ENCODE measurements at regions not wholly inside any gene's neighbourhood (a gene's known extent, or its start where the extent isn't known, plus 50 kb on each side); places are given as distances from the start of the nearest gene placed in this dataset.

DNA sequence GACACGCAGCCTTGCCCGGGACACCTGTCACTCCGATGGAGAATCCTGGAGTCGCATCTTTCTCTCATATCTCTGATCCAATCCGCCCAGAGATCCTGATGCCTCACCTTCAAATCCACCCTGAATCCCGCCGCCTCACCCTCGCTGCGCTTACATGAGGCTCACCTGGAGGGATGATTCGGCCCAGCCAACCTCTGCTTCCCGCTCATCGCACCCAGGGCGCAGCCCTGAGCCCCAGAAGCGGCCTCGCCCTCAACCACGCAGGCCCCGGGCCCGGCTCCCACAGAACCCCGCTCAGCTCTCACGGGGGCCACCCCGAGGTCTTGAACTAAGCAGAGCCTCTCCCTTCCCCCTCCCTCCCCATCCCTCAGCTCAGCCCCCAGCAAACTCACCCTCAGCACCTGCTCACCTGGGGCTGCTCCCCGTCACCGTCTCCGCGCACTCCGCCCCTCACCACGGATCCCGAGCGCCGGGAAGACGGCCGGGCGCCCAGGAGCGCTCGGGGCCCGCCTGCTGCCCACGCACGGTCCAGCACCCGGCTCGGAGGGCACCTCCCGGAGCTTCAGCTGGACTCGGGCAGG is 160.0 kb downstream of the NDUFA10 start:
- no peak for DNase-seq (ENCODE audit: low spot score)

- DNase-seq (ENCODE audit: low spot score) = no peak
Observed at GRCh38 chr2:239864247-239865058, 160.7 kb downstream of the NDUFA10 start.

- no peak for DNase-seq (ENCODE audit: low spot score)
Observed at GRCh38 chr2:239862613-239863012, 162.5 kb downstream of the NDUFA10 start.

GRCh38 chr2:239858179-239858578 is 167.0 kb downstream of the NDUFA10 start:
- no peak for DNase-seq (ENCODE audit: low spot score)

GRCh38 chr2:239857591-239857990 is 167.6 kb downstream of the NDUFA10 start:
- no peak for DNase-seq (ENCODE audit: low spot score)

- no peak for DNase-seq (ENCODE audit: low spot score)
Observed at GRCh38 chr2:239856620-239857285, 168.4 kb downstream of the NDUFA10 start.

DNA sequence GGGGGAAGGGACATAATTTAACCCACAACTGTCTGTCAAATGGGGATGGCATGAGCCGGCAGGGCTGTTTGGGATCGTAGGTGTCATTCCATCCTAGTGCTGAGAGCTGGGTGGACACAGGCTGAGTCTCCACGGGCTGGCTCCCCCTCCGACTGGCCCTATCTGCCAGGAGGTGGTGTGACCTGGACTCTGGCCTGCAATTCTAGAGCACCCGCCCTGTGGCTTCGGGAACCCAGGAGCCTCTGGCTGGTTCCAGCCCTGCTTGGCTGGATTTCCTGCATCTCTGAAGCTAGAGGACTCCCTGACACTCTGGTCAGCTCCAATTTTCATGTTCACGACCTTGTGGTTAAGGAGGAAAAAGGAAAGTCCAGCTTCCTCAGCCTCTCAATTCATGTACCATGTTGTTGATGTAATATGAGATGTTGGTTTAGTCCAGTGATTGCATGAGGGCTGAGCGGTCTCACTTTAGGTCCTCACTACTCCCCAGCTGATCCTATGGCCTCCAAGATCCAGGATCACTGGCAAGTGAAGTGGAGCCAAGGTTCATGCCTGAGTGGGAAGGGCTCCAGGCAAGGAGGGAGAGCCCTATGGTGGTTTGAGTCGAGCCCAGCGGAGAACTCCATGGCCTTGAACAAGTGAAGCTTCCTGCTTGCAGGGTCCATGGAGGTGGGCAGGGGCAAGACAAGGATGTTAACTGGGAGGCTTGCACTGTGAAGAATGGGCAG is 169.1 kb downstream of the NDUFA10 start:
- no peak for DNase-seq (ENCODE audit: low spot score)

GRCh38 chr2:239854596-239854995 is 170.5 kb downstream of the NDUFA10 start:
- no peak for DNase-seq (ENCODE audit: low spot score)

- DNase-seq (ENCODE audit: low spot score) = no peak
Observed at GRCh38 chr2:239853706-239854327, 171.3 kb downstream of the NDUFA10 start.

- DNase-seq (ENCODE audit: low spot score) = no peak
Observed at GRCh38 chr2:239853121-239853520, 172.0 kb downstream of the NDUFA10 start.

- no peak for DNase-seq (ENCODE audit: low spot score)
Observed at GRCh38 chr2:239852272-239852671, 172.9 kb downstream of the NDUFA10 start.

- no peak for DNase-seq (ENCODE audit: low spot score)
Observed at GRCh38 chr2:239846789-239847676, 178.1 kb downstream of the NDUFA10 start.

GRCh38 chr2:239845968-239846367 is 179.2 kb downstream of the NDUFA10 start:
- no peak for DNase-seq (ENCODE audit: low spot score)

- no peak for DNase-seq (ENCODE audit: low spot score)
Observed at GRCh38 chr2:239839306-239839705, 185.8 kb downstream of the NDUFA10 start.

DNA sequence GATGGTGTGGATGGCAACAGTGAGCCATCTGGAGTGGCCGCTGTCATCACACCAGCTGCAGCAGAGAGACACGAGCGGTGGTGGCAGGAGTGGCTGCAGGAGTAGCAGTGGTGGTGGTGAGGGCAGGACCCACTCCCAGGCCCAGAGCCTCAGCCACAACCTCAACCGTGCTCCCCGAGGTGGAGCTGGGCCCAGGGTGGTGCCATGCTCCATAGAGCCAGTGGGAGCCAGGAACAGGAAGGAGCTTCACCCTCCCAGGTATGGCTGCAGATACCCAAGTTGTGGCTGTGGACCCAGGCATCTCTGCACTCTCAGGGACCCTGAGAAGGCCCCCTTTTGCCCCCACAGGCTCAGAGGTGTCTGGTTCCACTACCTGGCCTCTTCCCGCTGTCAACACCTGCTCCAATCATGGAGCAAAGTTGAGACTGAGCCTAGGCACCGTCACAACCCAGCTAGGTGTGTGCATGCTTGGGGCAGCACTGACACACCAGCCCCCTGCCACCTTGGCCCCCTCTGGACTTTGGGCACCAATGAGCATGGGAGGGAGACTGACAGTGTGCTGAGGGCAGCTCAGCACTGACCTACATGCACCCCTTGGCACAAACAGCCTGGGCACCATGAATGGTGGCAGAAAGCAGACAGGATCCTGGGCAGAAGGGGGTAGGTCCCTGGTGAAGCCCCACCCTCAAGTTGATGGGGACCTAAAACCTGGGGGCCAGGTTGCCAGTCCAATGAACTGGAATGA is 188.9 kb downstream of the NDUFA10 start:
- no peak for DNase-seq (ENCODE audit: low spot score)

DNA sequence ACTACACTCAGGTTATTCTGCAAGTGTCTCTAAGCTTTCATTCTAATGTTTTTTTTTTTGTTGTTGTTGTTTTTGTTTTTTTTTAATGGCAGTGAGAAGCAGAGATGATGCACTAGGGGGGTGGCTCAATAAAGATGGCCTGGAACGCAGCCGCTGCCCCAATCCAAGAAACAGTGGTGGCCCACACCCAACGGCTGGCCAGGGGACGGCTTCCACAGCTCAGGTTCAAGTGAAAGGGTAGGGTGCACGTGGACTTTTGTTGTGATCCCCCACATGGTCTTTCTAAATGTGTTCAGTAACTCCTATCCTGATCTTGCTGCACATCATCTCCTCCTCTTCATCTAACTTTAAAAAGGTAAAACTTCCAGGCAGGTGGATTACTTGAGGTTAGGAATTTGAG is 190.1 kb downstream of the NDUFA10 start:
- no peak for DNase-seq (ENCODE audit: low spot score)

DNA sequence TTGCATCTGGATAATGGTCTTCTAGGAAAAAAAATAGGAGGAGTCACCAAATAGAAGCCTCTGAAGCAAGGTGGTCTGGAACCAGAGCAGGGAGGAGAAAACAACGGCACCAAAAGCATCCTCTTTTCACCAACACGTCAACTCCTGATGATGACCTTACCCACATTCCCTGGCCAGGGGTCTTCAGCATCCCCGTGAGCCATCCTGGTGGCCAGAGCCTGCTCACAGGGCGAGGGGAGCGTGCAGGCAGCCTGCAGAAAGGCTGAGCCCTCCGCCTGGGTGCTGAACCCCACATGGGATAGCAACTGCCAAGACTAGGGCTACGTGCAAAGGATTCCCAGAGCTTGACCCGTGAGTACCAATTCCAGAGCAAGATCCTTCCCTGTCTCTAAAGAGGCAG is 191.0 kb downstream of the NDUFA10 start:
- DNase-seq (ENCODE audit: low spot score) = no peak

DNA sequence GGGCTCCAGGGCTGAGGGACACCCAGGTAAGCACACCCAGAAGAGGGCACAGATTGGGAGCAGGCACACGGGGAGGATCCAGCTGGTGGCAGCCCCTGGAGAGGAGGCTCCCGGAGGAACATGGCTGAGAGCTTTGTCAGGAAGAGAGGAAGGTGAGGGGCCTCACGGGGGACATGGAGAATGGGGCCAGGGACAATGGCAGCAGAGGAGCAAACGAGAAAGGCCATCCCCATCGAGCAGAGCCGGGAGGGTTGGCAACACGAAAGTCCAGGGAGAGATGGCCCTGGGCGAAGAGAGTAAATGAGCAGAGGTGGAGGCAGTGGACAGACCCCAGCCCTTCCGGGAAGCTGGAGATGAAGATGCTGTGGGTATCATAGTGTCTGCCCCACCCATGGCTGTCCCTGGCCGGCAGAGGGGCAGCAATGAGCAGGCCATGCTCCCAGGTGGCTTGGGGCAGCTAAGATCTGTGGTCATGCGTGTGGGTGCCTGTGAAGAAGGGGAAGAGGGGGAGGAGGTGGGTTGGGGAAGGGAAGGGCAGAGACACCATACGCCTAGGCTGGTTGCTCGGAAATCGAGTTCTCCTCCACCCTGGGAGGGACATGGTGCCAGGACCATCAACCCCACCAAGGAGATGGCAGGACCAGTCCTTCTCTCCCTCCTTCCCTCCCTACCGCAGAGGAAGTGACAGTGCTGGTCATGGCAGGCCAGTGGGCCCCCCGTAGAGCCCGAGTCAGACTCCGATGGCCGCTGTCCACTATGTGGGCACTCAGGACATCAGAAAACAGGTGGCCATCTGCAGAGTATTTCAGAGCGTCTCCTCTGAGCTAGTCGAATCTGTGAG is 191.7 kb downstream of the NDUFA10 start:
- DNase-seq (ENCODE audit: low spot score) = no peak

GRCh38 chr2:239832490-239833268 is 192.5 kb downstream of the NDUFA10 start:
- DNase-seq (ENCODE audit: low spot score) = no peak

All from HuH-7.5 (cell line).